Renal cortex interstitium (tissue), 11 donors: ENCODE measurements at regions not wholly inside any gene's neighbourhood (a gene's known extent, or its start where the extent isn't known, plus 50 kb on each side); places are given as distances from the start of the nearest gene placed in this dataset.

Source experiments
- DNase-seq, 11 donors: peaks; one replicate each; pipeline ENCODE4 v3.0.0-alpha.2; 2013; ENCODE audit warnings: low read depth in 9 of 11, low spot score in 4 of 11; ENCODE audit errors: extremely low read depth in 1 of 11

GRCh38 chr1:8179132-8179793 lies 138.7 kb upstream of the SLC45A1 start:
- no peak for DNase-seq

DNA sequence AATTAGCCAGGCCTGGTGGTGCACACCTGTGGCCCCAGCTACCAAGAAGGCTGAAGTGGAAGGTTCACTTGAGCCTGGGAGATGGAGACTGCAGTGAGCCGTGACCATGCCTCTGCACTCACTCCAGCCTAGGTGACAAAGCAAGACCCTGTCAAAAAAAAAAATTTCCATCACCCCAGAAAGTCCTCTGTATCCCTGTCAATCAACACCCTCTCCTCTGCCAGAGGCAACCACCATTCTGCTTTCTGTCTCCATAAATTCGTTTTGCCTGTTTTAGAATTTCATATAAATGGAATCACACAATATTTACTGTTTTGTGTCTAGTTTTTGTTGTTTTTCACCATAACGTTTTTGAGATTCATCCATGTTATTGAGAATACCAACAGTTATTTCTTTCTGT lies 141.6 kb upstream of the SLC45A1 start:
- DNase-seq = no peak

- DNase-seq = no peak
These were observed 143.1 kb upstream of the SLC45A1 start for GRCh38 chr1:8174807-8175206.

DNA sequence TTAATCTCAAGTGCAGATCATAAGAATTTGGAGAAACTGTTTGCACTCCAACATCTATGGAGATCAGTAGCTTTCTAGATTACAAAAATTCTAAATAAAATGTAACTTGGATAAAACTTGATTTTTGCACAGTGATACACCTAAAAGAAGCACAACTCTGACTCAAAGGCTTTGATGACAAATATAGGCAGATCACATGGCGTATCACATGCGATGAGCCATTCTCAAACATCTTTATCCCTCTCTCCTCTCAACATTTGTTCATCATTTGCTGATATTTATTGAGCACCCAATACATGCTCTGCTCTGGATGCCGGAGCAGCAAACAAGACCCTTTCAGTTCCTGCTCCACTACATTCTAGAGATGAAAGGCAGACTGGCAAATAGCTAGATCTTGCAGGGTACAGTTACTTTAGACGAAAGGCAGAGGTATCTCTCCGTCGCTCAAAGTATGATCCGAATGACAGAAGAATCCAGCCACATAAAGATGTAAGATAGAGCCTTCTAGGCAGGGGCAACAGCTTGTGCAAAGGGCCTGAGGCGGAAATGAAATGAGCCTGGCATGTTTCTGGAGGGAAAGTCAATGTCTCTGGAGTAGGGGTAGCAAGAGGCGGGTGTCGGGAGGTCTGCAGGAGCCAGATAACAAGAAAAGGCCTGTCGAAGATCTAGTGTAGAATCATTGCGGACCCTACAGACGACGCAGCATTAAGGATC lies 145.8 kb upstream of the ERRFI1 start:
- DNase-seq = no peak

GRCh38 chr1:8170059-8170835 lies 144.1 kb upstream of the ERRFI1 start:
- DNase-seq = peak in 1 of 11 donors; percentile 23

DNA sequence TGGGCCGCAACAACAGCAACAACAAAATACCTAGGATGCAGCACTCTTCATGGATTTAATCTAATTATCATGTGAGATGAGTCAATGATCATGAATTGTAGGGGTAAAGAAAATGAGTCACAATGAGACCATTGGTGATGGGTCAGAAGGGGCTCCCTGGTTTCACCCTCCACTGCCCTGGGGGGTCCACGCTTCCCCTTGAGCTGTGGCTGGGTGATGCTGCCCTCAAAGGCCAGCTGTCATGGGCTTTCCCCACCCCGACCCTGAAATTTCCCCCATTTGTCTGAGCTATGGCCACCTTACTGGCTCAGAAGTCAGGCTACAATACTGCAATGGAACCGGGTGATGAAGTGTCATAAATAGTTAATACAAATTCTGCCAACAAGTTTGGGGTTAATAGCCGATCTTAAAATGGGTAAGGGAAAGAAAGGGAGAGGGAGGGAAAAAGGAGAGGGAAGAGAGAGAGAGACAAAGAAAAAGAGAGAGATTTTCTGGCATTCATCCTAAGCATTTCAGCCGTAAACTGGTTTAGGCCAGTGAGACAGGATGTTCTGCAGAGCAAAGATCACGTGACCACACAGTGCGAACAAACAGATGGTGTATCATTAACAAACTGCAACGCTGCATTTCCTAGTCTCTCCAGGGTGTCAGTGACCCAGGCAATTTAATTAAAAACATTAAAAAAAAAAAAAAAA lies 143.4 kb upstream of the ERRFI1 start:
- peak; percentile 68 to 93 (median 83) for DNase-seq

GRCh38 chr1:8167936-8168335 lies 141.8 kb upstream of the ERRFI1 start:
- no peak for DNase-seq

DNA sequence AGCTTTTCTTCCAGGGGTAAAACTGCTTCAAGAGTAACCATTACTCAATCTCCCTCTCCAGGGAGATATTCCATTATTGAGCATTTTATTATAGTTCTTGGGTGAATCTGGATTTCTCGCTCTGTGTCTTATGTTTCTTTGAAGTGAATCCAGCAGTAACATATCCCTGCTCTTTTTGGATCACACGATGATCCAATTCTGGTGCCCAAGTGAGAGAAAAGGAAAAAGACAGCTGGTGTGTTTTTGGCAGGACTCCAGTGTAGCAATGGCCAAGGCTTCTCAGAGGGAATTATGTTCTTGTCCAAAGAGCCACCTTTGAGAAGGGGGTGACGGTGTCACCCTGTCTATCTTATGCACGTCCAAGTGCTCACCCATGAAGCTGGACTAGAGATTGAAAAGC lies 140.3 kb upstream of the ERRFI1 start:
- DNase-seq = no peak

GRCh38 chr1:8165595-8166360 lies 139.7 kb upstream of the ERRFI1 start:
- no peak for DNase-seq

- no peak for DNase-seq
These were observed 138.6 kb upstream of the ERRFI1 start for GRCh38 chr1:8164670-8165069.

- DNase-seq = no peak
These were observed 136.9 kb upstream of the ERRFI1 start for GRCh38 chr1:8163039-8163438.

DNA sequence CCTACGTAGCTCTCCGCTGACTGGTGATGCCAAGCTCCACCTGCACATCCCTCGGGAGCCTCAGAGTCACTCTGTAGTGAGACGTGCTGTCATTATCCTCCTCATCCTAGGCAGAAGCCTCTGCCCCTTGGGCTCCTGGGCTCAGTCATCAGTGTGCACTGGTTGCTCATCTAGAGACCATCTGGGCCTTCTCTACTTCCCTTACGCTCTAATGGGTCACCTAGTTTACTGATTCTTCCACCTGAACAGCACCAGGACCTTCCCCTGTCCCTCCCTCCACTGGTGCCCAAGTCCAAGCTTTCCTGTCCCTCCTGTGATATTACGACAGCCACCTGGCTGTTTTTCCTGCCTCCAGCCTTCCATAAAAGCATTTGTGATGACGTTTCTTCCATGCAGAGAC lies 136.1 kb upstream of the ERRFI1 start:
- no peak for DNase-seq

- DNase-seq = no peak
These were observed 135.5 kb upstream of the ERRFI1 start for GRCh38 chr1:8161546-8162105.

GRCh38 chr1:8159470-8160024 lies 133.4 kb upstream of the ERRFI1 start:
- DNase-seq = no peak

GRCh38 chr1:8158995-8159394 lies 132.9 kb upstream of the ERRFI1 start:
- no peak for DNase-seq

GRCh38 chr1:8157765-8158164 lies 131.7 kb upstream of the ERRFI1 start:
- no peak for DNase-seq

DNA sequence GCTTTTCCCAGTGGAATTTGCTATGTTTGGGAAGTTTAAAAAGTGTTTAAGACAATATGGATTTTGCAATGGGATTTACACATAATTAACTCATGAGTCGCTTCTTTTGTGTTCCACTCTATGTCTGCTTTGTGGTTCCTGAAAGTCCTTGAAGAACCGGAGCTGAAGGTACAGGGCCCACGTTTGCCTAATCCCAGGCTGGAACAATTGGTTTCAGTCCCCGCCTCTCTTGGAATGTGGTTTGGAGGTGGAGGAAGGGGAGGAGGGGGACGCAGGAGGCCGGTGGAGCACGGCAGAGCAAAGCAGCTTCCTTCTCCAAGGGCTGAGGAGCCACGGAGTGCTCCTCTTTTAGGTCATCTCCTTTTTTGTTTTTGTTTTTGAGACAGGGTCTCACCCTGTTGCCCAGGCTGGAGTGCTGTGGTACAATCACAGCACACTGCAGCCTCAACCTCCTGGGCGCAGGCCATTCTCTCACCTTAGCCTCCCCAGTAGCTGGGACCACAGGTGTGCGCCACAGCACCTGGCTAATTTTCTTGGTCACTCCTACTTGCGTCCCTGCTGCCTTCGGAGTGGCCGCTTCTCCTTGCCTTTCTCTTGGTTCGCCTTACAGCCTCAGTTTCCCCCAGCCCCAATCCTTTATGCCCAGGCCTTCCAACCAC lies 129.5 kb upstream of the ERRFI1 start:
- no peak for DNase-seq

DNA sequence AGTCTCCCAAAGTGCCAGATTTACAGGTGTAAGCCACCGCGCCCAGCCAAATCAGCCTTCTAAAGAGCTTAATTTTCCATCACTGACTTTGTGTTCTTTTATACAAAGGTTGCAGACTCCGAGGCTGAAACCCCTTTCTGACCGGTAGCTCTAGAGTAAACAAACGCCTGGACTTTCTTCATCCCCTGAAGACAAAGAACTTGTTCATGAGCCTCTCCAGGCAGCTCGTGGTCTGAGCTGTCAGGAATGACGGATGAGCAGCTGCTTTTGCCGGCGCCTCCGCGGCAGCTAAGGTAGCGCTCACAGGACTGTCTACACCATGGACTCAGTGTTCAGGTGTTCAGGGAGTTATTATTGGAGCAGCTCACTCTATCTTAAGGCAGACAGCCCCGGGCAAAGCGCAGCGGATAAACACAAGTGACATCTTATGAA lies 128.5 kb upstream of the ERRFI1 start:
- peak in 2 of 11 donors; percentile 23 to 24 for DNase-seq
